Nucleus accumbens (tissue), 56 donors: ENCODE measurements at regions not wholly inside any gene's neighbourhood (a gene's known extent, or its start where the extent isn't known, plus 50 kb on each side); places are given as distances from the start of the nearest gene placed in this dataset.
A peak's percentile ranks its signal among the peaks of the same experiment; 100 is the strongest.

Experiments used
- DNase-seq, 56 donors: peaks; one replicate each; lab custom pipeline; 2025; lab: John Stamatoyannopoulos, UW

DNA sequence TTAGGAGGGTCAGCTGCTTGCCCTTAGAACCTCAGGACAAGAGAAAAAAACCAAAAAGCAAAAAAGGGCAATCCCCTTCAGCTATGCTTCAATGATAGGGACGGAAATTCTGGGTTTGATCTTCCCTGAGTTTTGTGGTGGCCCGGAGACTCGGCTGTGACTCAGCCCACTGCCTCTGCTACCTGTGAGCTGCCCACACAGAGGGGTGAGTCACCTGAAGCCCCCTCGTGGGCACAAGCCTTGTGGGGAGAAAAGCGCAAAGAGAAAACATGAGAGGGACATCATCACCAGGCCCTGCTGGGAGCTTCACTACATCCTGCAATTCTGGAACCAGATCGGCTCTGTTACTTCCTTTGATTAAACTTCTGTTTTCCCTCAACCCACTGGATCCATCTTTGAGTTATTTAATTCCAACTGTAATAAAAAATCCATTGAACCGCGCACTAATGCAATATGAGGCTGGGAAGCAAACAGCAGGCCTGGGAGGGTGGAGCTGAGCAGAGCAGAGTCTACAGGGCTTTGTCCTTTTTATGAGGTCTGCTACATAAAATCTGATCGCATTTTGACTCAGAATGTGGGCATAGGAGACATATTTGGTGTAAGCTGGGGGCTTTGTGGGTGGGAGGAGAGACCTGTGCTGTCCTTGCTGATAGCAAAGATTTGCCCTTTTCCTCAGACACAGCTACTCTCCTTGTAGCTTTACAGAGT lies 58.7 kb upstream of the STUM start:
- no peak for DNase-seq

DNA sequence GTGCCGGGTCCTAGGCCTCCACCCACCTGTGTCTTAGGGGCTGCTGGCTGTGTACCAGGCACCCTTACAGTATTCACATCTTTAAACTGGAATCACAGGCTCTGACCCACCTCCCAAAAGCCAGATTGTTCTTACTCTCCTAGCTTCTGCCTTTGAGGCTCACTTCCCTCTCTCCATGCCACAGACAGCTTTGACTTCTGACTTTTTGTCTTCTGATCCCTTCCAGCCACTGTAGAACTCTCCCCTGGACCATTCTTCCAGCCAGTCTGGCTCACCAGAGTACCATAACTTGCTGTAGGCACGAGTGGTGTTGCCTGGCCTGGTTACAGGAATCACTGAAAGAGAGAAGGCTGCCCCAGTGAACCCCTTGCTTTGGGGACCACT lies 58.1 kb upstream of the STUM start:
- DNase-seq: no peak

DNA sequence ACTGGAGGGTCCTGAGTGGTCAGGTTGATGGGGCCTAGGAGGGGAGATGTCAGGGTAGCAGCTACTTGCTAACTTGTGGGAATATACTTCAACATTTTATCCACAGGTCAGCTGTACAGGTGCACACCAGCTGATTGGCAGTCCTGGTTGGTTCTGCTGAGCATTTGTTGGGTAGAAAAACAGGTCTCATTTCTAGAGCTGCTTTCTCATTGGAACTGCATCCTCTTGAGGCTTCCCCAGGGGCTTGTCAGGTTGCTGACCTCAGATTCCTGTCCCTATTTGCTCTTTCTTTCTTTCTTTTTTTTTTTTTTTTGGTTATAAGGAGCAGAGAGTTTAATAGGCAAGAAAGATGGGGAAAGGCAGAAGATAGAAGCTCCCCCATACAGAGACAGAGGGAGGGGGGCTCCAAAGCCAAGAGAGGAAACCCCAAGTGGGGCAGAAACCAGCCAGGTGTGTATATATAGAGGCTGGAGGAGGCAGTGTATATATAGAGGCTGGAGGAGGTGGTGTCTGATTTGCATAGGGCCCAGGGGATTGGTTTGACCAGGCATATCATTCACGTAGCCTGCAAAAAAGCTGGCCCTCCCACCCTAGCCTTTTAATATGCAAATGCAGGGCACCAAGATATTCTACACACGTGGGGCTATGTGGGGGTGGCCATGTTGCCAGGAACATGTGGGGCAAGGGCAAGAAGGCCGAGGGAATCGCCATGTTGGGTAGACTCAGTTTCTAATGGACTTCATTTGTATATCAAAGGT lies 57.3 kb upstream of the STUM start:
- no peak for DNase-seq

DNA sequence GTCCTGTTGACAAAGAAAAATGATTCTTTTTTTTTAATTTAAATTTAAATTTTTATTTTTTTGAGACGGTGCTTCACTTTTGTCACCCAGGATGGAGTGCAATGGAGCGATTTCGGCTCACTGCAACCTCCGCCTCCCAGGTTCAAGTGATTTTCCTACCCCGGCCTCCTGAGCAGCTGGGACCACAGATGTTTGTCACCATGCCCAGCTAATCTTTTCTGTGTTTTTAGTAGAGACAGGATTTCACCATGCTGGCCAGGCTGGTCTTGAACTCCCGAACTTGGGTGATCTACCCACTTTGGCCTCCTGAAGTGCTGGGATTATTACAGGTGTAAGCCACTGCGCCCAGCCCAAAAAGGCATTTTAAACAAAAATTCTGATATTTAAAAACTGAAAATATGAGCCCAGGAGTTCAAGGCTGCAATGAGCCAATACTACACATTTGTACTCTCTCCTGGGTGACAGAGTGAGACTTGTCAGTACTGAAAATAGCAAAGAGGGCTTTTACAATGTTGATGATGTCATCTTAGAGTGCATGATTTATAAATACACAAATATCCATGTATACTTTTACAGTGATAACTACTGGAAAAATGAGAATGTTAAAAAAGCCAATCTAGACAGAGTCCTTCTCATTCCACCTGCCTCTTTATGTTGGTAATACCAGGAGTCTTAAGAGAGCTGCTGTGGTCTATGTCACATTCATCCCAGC lies 56.0 kb upstream of the STUM start:
- DNase-seq: no peak

DNA sequence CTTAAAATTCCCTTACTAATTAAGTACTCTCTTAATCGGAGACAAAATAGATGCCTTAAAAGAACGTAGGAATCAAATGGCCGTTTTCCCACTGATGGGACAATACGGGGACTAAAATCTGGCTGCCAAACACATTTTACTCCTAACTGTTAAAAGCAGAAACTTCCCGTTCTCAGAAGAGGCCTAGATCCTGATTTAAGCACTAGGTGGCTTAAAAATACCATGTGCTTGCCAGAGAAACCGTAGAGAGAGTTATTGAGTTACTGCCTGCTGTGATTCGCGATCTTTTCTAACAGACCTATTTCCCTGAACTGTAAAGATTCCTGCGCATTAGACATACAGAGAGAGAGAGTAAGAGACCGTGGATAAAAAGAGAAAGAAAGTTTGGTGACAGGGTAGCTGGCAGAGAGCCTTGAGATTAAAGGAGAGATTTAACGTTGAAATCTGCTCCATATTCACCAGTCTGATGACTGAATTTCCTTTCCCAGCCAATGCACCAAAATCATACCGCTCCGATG lies 54.4 kb upstream of the STUM start:
- no peak for DNase-seq

DNA sequence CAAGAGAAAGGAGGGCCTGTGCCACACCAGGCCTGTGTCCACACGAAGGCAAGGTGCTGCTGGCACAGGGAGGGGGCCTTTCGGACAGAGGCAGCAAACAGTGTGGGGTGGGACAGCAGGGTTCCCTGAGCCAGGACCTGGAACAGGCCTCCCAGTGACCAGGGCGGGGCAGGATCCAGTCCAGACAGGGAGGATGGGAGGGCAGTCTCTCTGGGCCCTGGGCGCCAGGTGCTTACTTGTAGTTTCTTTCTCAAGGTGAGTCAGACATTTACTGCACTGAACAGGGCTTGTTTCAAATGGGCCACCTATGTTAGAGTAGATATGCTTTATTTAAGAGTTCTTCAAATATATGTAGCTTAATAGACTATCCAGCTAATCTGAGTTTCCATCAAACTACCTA lies 52.8 kb upstream of the STUM start:
- no peak for DNase-seq

DNA sequence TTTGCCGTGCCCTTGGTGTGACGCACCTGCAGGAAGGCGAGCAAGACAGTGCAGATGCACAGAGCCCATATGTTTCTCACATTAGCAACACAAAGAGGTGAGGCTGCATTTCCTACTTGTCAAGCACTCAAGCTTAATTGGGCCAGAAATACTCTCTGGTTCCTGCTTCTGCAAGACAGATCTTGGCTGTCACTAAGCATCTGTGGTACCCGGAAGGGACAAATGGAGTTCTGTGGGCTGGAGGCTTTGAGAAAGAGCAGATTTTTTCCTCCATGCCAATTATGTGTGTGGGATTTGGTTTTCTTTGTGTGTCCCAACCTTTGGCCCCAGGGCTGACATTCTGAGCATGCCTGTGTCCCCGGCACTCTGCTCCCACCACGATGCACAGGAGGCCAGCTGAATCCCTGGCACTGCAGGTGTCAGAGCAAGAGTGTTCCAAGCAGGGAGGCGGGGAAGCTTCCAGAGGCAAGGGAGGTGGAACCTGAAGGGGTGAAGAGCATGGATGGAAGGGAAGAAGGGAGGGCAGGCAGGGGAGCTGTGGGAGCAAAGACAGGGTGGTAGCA lies 52.0 kb upstream of the STUM start:
- no peak for DNase-seq

DNA sequence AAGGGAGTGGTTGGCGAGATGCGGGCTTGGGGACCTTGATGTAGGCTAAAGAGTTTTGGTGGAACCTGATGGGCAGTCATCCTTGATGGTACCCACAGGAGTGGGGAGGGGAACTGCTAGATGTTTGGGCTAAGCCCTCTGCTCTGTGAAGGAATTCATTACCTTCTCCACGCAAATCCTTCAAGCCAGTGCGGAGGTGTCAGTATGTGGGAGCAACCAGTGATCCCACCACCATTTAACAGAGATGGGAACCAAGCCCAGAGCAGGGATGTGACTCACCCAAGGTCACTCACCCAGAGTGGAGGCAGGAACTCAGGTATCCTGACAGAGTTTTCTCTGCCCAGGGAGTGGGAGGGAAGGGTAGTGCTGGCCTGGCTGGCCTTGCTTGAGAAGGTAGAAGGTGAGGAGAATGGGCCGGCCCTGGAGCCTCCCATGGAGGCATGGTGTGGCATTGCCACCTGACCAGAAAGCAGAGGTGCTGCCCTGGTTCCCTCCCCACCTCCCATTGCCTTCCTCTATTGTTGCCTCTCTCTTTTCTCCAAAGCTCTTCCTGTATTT lies 51.2 kb upstream of the STUM start:
- no peak for DNase-seq

DNA sequence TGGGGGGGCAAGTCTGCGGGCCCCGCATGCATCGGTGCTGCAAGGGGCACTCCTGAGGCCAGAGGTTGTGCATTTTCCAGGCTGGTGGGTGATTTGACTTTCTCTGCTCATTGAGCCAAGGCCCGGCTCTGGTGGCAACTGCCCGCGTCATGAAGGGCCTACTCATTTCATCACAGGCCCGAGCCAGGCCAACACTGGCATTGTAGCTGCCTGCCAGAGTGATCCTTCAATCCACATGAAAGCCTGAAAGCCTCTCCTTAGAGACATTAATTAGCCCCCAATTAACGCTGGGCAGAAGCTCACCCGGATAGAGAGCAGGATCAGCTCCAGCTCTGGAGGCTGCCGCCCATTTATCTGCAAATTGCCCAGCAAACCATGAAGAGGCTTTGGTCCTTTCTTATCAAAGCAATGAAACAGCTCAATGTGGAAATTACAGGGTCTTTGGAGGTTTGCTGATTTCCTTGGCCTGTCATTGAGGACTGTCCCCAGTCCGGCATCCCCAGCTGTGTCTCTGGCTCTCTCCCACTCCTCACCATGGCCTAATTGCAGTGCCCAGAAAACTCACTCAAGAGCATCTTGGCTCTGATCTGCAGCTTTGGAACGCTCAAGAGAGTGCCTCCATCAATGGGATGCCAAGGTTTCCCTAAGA lies 50.4 kb upstream of the STUM start:
- DNase-seq: peak in 30 of 56 donors; percentile 13 to 82 (median 47)

DNA sequence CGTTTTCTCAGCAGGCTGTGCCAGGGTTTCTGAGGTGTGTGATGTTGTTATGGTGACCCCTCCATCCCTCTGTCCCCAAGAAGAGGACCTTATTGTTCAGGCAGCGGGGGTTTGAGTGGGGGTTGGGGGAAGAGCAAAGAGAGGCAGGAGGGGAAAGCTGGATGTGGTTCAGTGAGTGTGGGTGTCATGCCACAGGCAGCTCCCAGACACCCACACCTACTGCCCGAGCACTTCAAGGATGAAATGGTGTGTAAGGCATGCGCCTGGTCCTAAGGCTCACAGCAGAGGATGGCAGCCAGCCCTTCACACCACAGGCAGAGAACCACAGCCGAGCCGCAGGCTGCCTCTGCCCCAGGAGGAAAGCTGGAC lies 49.9 kb upstream of the STUM start:
- peak in 11 of 56 donors; percentile 12 to 63 (median 49) for DNase-seq
